ENCODE measurements at regions not wholly inside any gene's neighbourhood (a gene's known extent, or its start where the extent isn't known, plus 50 kb on each side); places are given as distances from the start of the nearest gene placed in this dataset.

GRCh38 chr7:110591341-110591740, 499.6 kb upstream of the LRRN3 start:
- TF ChIP-seq CTCF (IDR thresholded peaks at IDR 0.05), result no peak
- no peak for TF ChIP-seq POLR2A (IDR thresholded peaks at IDR 0.05; ENCODE audit: low read depth)
- no peak for TF ChIP-seq EP300 (IDR thresholded peaks at IDR 0.05)

Data from esophagus muscularis mucosa (tissue), 4 donors.